GM12878 (cell line): ENCODE measurements at regions not wholly inside any gene's neighbourhood (a gene's known extent, or its start where the extent isn't known, plus 50 kb on each side); places are given as distances from the start of the nearest gene placed in this dataset.
A peak's percentile ranks its signal among the peaks of the same experiment; 100 is the strongest.

Experiments
- ATAC-seq: fragments of 200-7000 bp; cut with Tn5 transposase; 3 replicates; pipeline ENCODE4 v1.9.1; 2020; ENCODE audit warnings: mild to moderate bottlenecking, moderate library complexity
- BruUV-seq: library from RNA; stranded (reverse); fragments of 400-500 nt; replicated peaks from 2 replicates; lab custom pipeline; 2021; lab: Mats Ljungman, UMichigan
- CTCF ChIA-PET: fragments of 300-600 bp; sonication (Branson Sonifier 250); formaldehyde crosslinking; extraction: SDS; loops from one replicate; lab custom pipeline; 2021; ENCODE audit warnings: inconsistent platforms; lab: Yijun Ruan, JAX
- POLR2A ChIA-PET: fragments of 350-600 bp; formaldehyde crosslinking; extraction: SDS; loops from one replicate; lab custom pipeline; 2021; ENCODE audit warnings: inconsistent platforms; lab: Charles Lee
- RAD21 ChIA-PET: fragments of 300-600 bp; sonication (Branson Sonifier 250); formaldehyde crosslinking; loops from one replicate; lab custom pipeline; 2023; ENCODE audit warnings: antibody characterized with exemption; ENCODE audit not compliant: unreplicated experiment; lab: Charles Lee
- SMC1A ChIA-PET: fragments of 300-600 bp; sonication (Branson Sonifier 250); formaldehyde crosslinking; loops from one replicate; lab custom pipeline; 2023; ENCODE audit not compliant: unreplicated experiment, uncharacterized antibody; lab: Charles Lee
- DNase-seq: peaks from one replicate; pipeline ENCODE4 v3.0.0-alpha.2; 2011; ENCODE audit warnings: low read depth, low spot score
- FAIRE-seq: peaks from 3 replicates; lab custom pipeline; 2011; peaks lifted over from hg19 to GRCh38; lab: Jason Lieb, UNC
- H2AFZ ChIP-seq: 2 replicates; pipeline ENCODE4 v1.6.0; 2011; ENCODE audit warnings: low read depth, low read length, control low read depth; ENCODE audit not compliant: control insufficient read depth
- H3K27ac ChIP-seq: 2 replicates; pipeline ENCODE4 v1.5.1; 2011; ENCODE audit warnings: control low read depth; ENCODE audit not compliant: control insufficient read depth, insufficient read depth
- H3K27me3 ChIP-seq, 2 experiments: replicated peaks in 1 of 2; 2 replicates each; pipeline versions ENCODE4 v1.6.0 to v1.6.1; 2011; ENCODE audit warnings: low read length in 1 of 2; ENCODE audit not compliant: control insufficient read depth in 2 of 2, insufficient read depth in 2 of 2
- H3K36me3 ChIP-seq, 2 experiments: 2 replicates each; pipeline ENCODE4 v1.5.1; 2011; ENCODE audit warnings: low read length in 1 of 2; ENCODE audit not compliant: control insufficient read depth in 2 of 2, insufficient read depth in 2 of 2
- H3K4me1 ChIP-seq: 2 replicates; pipeline ENCODE4 v1.6.1; 2011; ENCODE audit warnings: mild to moderate bottlenecking, low read length, moderate library complexity, mixed read lengths; ENCODE audit not compliant: control insufficient read depth, insufficient read depth
- H3K4me2 ChIP-seq: 2 replicates; pipeline ENCODE4 v1.6.0; 2011; ENCODE audit warnings: control low read depth; ENCODE audit not compliant: control insufficient read depth, insufficient read depth
- H3K4me3 ChIP-seq: fragments of 200-600 bp; sonication (generic); 2 replicates; pipeline ENCODE4 v1.5.1; 2016
- H3K79me2 ChIP-seq: 2 replicates; pipeline ENCODE4 v1.6.0; 2011; ENCODE audit warnings: low read length; ENCODE audit not compliant: control insufficient read depth, insufficient read depth
- H3K9ac ChIP-seq: 2 replicates; pipeline ENCODE4 v1.8.0; 2011; ENCODE audit warnings: low read length, control low read depth, mixed read lengths; ENCODE audit not compliant: control insufficient read depth, insufficient read depth
- H3K9me3 ChIP-seq: replicated peaks from 3 replicates; pipeline ENCODE4 v1.5.1; 2011; ENCODE audit warnings: mild to moderate bottlenecking, low read length; ENCODE audit not compliant: control insufficient read depth, insufficient read depth
- H4K20me1 ChIP-seq: 2 replicates; pipeline ENCODE4 v1.6.0; 2011; ENCODE audit not compliant: control insufficient read depth, insufficient read depth
- BACH1 ChIP-seq: fragments of 450-650 bp; IDR thresholded peaks from 2 replicates; pipeline ENCODE4 v1.6.1; 2017; ENCODE audit warnings: mild to moderate bottlenecking, borderline replicate concordance
- EZH2 ChIP-seq: IDR thresholded peaks from 2 replicates; pipeline ENCODE4 v1.6.1; 2012; ENCODE audit warnings: low read depth, mild to moderate bottlenecking, control low read depth, inconsistent platforms, low read length, borderline replicate concordance; ENCODE audit not compliant: control insufficient read depth
- HDAC2 ChIP-seq: fragments of 200-600 bp; sonication (generic); IDR thresholded peaks from 2 replicates; pipeline ENCODE4 v1.6.1; 2017
- IRF4 ChIP-seq: IDR thresholded peaks from 2 replicates; pipeline ENCODE4 v1.6.1; 2011; ENCODE audit warnings: low read depth, low read length
- POLR2A ChIP-seq: IDR thresholded peaks from 2 replicates; pipeline ENCODE4 v1.6.1; 2011; ENCODE audit warnings: low read depth, mild to moderate bottlenecking, low read length
- RCOR1 ChIP-seq: conservative IDR thresholded peaks from 2 replicates; pipeline ENCODE4 v1.6.1; 2012; ENCODE audit warnings: low read depth, low read length, improper control_type of control experiment
- SMAD1 ChIP-seq: fragments of 450-650 bp; IDR thresholded peaks from 2 replicates; pipeline ENCODE4 v1.6.1; 2018; ENCODE audit warnings: mild to moderate bottlenecking, low read depth; ENCODE audit not compliant: partially characterized antibody
- TCF12 ChIP-seq: IDR thresholded peaks from 2 replicates; pipeline ENCODE4 v1.6.1; 2011; ENCODE audit warnings: low read depth, mild to moderate bottlenecking, low read length
- YY1 ChIP-seq: IDR thresholded peaks from 2 replicates; pipeline ENCODE4 v1.6.1; 2011; ENCODE audit warnings: low read depth, mild to moderate bottlenecking, low read length
- ZBED1 ChIP-seq: IDR thresholded peaks from 2 replicates; pipeline ENCODE4 v1.6.1; 2016; ENCODE audit warnings: borderline replicate concordance
- ZNF217 ChIP-seq: fragments of 450-650 bp; IDR thresholded peaks from 2 replicates; pipeline ENCODE4 v1.6.1; 2017; ENCODE audit warnings: antibody characterized with exemption, mild to moderate bottlenecking
- WGBS: methylation state at CpG from one replicate; pipeline ENCODE4 v1.1.6; 2016; ENCODE audit warnings: low lambda C conversion rate; ENCODE audit not compliant: insufficient replicate concordance, insufficient coverage; ENCODE audit errors: missing lambda C conversion rate; 5-methylcytosine and 5-hydroxymethylcytosine counted together
- in situ Hi-C: fragments of 300-500 bp; cut with MboI; formaldehyde crosslinking; loops from 9 replicates; pipeline ENCODE4 v1.14.3; 2018; ENCODE audit warnings: mixed read lengths
- intact Hi-C: fragments of 100-400 bp; cut with micrococcal nuclease; formaldehyde crosslinking; loops from one replicate; pipeline ENCODE4 v1.14.2; 2022; ENCODE audit not compliant: unreplicated experiment
- TF ChIP-seq, protein P1 (sequence below): fragments of 450-650 bp; IDR thresholded peaks from 2 replicates; pipeline ENCODE4 v1.6.1; 2016; ENCODE audit warnings: mild to moderate bottlenecking
- TF ChIP-seq, protein P2 (sequence below): fragments of 450-650 bp; formaldehyde crosslinking; IDR thresholded peaks from 2 replicates; pipeline ENCODE4 v1.5.0; 2022; ENCODE audit warnings: mild to moderate bottlenecking, missing genetic modification characterization

DNA sequence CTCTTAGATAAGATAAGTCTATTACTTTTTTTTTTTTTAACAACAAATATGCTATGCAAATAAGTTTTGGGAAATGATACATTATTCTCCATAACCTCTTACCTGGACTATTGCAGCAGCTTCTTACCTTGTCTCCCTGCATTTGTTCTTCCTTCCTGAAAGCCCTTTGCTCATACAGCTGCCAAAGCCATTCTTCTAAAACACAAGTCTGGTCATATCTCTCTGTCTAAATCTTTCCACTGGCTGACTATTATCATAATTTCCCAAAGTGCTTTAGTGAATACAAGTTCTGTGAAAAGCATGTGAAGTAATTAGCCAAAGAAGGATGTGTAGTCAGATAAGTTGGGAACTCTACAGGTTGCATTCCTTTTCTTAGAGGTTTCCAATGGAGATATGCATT lies 115.4 kb upstream of the CNTLN start:
- ChIA-PET POLR2A (interaction anchor here (1.4 kb wide), 1 partner anchor 9 kb away, joined by 3 read pairs; no protein-coding TSS in a partner anchor), CTCF (interaction anchor here (0.8 to 1.4 kb wide), 2 partner anchors 14 to 44 kb away, joined by 3 read pairs; no protein-coding TSS in a partner anchor), RAD21 (no interaction called here), SMC1A (interaction anchor here (1.3 to 2.1 kb wide), 4 partner anchors 9 to 16 kb away, joined by 3 to 7 read pairs (median 4); no protein-coding TSS in a partner anchor)
- no peak overlapping the region for H3K9ac ChIP-seq
- intact Hi-C loops: no loop called here
- no peak for TF ChIP-seq BACH1
- H3K27me3 ChIP-seq: no peaks in the 10 kb centered on the region
- H3K36me3 ChIP-seq: no peaks in the 10 kb centered on the region
- FAIRE-seq (no peak), ATAC-seq (no peak), DNase-seq (no peak)
- H3K4me2 ChIP-seq: no peak overlapping the region
- no TSS peak for BruUV-seq
- H3K27ac ChIP-seq: no peak overlapping the region
- no peak overlapping the region for H3K4me3 ChIP-seq
- H4K20me1 ChIP-seq: no peaks in the 10 kb centered on the region
- in situ Hi-C loops: no loop called here
- H2AFZ ChIP-seq: no peak overlapping the region
- no peaks in the 10 kb centered on the region for H3K9me3 ChIP-seq
- H3K4me1 ChIP-seq: no peaks in the 10 kb centered on the region
- no peaks in the 10 kb centered on the region for H3K79me2 ChIP-seq

DNA sequence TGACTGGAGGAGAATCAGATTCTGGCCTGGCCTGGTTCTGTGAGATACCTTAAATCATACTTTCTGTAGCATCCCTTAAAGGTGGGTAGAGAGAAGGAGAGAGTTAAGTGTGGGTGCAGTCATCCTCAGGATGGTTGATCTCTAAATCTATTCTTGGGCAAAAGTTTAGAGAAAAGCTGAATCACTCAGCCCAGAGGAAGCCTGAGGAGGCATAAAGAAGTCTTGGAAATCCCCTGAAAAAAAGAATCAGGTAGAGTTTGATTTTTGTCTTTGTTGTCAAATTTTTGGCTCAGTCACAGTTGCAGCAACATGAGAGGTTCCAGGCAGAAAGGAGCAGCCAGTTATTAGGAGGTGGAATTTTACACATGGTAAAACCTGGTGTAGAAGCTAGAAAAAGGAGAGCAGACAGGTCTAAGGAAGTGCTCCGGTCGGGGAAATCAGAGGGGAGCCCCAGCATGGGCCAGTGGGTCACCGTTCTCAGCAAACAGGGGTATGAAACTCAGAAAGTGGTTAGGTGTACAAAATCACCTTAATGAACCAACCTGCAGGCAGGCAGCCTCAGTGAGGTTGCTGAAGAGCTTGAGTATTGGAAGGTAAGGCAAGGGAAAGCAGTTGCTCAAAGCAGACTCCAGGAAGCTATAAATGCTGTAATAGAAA lies 116.2 kb upstream of the CNTLN start:
- Histone ChIP-seq H3K27me3 (no peaks in the 10 kb centered on the region), H4K20me1 (no peaks in the 10 kb centered on the region), H3K4me2 (no peak overlapping the region), H3K4me3 (no peak overlapping the region), H3K4me1 (no peaks in the 10 kb centered on the region), H3K79me2 (no peaks in the 10 kb centered on the region), H3K9me3 (no peaks in the 10 kb centered on the region), H3K36me3 (no peaks in the 10 kb centered on the region), H3K9ac (no peak overlapping the region), H3K27ac (no peak overlapping the region), H2AFZ (no peak overlapping the region)
- ChIA-PET POLR2A (interaction anchor here (1.4 kb wide), 1 partner anchor 8 kb away, joined by 3 read pairs; no protein-coding TSS in a partner anchor), SMC1A (interaction anchor here (1.3 to 2.1 kb wide), 4 partner anchors 9 to 17 kb away, joined by 3 to 7 read pairs (median 4); no protein-coding TSS in a partner anchor), RAD21 (no interaction called here), CTCF (interaction anchor here (0.8 to 1.4 kb wide), 2 partner anchors 14 to 45 kb away, joined by 3 read pairs; no protein-coding TSS in a partner anchor)
- FAIRE-seq (no peak), ATAC-seq (peak; percentile 72), DNase-seq (no peak)
- in situ Hi-C loops: no loop called here
- whole genome bisulfite sequencing: 0% methylated on average over 3 of the region's 3 CpGs
- no TSS peak for BruUV-seq
- intact Hi-C loops: no loop called here
- TF ChIP-seq ZNF217 (no peak), EZH2 (no peak), TCF12 (no peak), ZBED1 (no peak), SMAD1 (no peak), YY1 (no peak), HDAC2 (no peak), IRF4 (no peak), POLR2A (no peak), RCOR1 (no peak)
- TF ChIP-seq, protein P1, sequence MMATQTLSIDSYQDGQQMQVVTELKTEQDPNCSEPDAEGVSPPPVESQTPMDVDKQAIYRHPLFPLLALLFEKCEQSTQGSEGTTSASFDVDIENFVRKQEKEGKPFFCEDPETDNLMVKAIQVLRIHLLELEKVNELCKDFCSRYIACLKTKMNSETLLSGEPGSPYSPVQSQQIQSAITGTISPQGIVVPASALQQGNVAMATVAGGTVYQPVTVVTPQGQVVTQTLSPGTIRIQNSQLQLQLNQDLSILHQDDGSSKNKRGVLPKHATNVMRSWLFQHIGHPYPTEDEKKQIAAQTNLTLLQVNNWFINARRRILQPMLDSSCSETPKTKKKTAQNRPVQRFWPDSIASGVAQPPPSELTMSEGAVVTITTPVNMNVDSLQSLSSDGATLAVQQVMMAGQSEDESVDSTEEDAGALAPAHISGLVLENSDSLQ: no peak
- TF ChIP-seq, protein P2, sequence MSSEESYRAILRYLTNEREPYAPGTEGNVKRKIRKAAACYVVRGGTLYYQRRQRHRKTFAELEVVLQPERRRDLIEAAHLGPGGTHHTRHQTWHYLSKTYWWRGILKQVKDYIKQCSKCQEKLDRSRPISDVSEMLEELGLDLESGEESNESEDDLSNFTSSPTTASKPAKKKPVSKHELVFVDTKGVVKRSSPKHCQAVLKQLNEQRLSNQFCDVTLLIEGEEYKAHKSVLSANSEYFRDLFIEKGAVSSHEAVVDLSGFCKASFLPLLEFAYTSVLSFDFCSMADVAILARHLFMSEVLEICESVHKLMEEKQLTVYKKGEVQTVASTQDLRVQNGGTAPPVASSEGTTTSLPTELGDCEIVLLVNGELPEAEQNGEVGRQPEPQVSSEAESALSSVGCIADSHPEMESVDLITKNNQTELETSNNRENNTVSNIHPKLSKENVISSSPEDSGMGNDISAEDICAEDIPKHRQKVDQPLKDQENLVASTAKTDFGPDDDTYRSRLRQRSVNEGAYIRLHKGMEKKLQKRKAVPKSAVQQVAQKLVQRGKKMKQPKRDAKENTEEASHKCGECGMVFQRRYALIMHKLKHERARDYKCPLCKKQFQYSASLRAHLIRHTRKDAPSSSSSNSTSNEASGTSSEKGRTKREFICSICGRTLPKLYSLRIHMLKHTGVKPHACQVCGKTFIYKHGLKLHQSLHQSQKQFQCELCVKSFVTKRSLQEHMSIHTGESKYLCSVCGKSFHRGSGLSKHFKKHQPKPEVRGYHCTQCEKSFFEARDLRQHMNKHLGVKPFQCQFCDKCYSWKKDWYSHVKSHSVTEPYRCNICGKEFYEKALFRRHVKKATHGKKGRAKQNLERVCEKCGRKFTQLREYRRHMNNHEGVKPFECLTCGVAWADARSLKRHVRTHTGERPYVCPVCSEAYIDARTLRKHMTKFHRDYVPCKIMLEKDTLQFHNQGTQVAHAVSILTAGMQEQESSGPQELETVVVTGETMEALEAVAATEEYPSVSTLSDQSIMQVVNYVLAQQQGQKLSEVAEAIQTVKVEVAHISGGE (CRISPR knock-in tag): no peak
